Ovary (tissue), 3 donors: ENCODE measurements at regions not wholly inside any gene's neighbourhood (a gene's known extent, or its start where the extent isn't known, plus 50 kb on each side); places are given as distances from the start of the nearest gene placed in this dataset.

ENCODE experiments used
- EP300 ChIP-seq: sonication (generic); formaldehyde crosslinking; IDR thresholded peaks from one replicate; pipeline ENCODE4 v1.6.1; 2017; ENCODE audit warnings: antibody characterized with exemption
- POLR2A ChIP-seq: fragments of 450-650 bp; IDR thresholded peaks from one replicate; pipeline ENCODE4 v1.6.1; 2017; ENCODE audit warnings: antibody characterized with exemption, mild to moderate bottlenecking, moderate library complexity
- TF ChIP-seq, protein P1 (sequence below), 3 donors: fragments of 450-650 bp in 2 of 3; fragments of 200-600 bp in 1 of 3; IDR thresholded peaks; one replicate each; pipeline versions ENCODE4 v1.5.1 to v1.8.0; 2016 to 2022; ENCODE audit warnings: antibody characterized with exemption in 3 of 3, mild to moderate bottlenecking in 1 of 3
- donor health status: DM: no; HTN: no; CAD: no.

DNA sequence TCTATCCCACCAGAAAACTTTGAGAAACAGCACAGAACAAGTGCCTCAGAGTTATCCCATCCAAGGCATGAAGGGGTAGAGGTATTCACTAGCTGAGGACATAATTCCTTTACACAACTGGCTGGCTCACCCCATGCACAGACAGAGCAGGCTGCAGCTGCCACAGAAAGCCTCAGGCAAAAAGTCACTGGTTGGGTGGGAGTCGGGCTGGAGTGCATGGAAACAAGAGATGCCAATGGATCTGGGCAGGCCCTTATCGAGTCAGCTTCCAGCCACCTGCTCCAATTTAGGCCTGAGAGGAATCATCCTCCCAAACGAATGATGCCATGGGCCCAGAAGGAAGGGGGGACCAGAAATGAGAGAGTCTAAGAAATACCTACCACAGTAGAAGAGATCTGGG is 83.0 kb downstream of the RSL24D1 start:
- no peak for TF ChIP-seq POLR2A
- TF ChIP-seq, protein P1, sequence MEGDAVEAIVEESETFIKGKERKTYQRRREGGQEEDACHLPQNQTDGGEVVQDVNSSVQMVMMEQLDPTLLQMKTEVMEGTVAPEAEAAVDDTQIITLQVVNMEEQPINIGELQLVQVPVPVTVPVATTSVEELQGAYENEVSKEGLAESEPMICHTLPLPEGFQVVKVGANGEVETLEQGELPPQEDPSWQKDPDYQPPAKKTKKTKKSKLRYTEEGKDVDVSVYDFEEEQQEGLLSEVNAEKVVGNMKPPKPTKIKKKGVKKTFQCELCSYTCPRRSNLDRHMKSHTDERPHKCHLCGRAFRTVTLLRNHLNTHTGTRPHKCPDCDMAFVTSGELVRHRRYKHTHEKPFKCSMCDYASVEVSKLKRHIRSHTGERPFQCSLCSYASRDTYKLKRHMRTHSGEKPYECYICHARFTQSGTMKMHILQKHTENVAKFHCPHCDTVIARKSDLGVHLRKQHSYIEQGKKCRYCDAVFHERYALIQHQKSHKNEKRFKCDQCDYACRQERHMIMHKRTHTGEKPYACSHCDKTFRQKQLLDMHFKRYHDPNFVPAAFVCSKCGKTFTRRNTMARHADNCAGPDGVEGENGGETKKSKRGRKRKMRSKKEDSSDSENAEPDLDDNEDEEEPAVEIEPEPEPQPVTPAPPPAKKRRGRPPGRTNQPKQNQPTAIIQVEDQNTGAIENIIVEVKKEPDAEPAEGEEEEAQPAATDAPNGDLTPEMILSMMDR (IDR thresholded peaks at IDR 0.05), result no peak
- no peak for TF ChIP-seq EP300
